ENCODE measurements at regions not wholly inside any gene's neighbourhood (a gene's known extent, or its start where the extent isn't known, plus 50 kb on each side); places are given as distances from the start of the nearest gene placed in this dataset.

- TF ChIP-seq CTCF (IDR thresholded peaks at IDR 0.05) (no peak), POLR2A (IDR thresholded peaks at IDR 0.05) (no peak)
Measured at GRCh38 chr2:129901754-129902415, 77.6 kb upstream of the RAB6C start.

Measured in lower leg skin (tissue), 3 donors.